ENCODE measurements at regions not wholly inside any gene's neighbourhood (a gene's known extent, or its start where the extent isn't known, plus 50 kb on each side); places are given as distances from the start of the nearest gene placed in this dataset.
"Not testable (repeated sequence)": the region's sequence is repeated elsewhere in the genome, so short reads cannot be mapped to it uniquely, and the experiment has no call there.

GRCh38 chr9:38901534-38902177 is 181.7 kb upstream of the FAM240B start:
- TF ChIP-seq, protein P1, sequence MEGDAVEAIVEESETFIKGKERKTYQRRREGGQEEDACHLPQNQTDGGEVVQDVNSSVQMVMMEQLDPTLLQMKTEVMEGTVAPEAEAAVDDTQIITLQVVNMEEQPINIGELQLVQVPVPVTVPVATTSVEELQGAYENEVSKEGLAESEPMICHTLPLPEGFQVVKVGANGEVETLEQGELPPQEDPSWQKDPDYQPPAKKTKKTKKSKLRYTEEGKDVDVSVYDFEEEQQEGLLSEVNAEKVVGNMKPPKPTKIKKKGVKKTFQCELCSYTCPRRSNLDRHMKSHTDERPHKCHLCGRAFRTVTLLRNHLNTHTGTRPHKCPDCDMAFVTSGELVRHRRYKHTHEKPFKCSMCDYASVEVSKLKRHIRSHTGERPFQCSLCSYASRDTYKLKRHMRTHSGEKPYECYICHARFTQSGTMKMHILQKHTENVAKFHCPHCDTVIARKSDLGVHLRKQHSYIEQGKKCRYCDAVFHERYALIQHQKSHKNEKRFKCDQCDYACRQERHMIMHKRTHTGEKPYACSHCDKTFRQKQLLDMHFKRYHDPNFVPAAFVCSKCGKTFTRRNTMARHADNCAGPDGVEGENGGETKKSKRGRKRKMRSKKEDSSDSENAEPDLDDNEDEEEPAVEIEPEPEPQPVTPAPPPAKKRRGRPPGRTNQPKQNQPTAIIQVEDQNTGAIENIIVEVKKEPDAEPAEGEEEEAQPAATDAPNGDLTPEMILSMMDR (conservative IDR thresholded peaks at IDR 0.05 in 1 of 2, IDR thresholded peaks at IDR 0.05 in 1 of 2; ENCODE audit: low read depth in 1 of 2, low read length in 2 of 2): not testable (repeated sequence)
- TF ChIP-seq EZH2 (IDR thresholded peaks at IDR 0.05; ENCODE audit: low read length, missing control alignments): not testable (repeated sequence)
